CD14-positive monocyte (primary cell): ENCODE measurements at regions not wholly inside any gene's neighbourhood (a gene's known extent, or its start where the extent isn't known, plus 50 kb on each side); places are given as distances from the start of the nearest gene placed in this dataset.

ENCODE experiments used
- DNase-seq, 3 donors: peaks; one replicate each; pipeline ENCODE4 v3.0.0-alpha.2; 2011 to 2022
- H2AFZ ChIP-seq: 2 replicates; pipeline ENCODE4 v1.6.0; 2012; ENCODE audit warnings: mild to moderate bottlenecking, low read depth, low read length, inconsistent platforms; ENCODE audit not compliant: insufficient read depth, poor library complexity, severe bottlenecking
- H3K27ac ChIP-seq, 2 donors: 1 replicate in 1 of 2; 2 replicates in 1 of 2; pipeline ENCODE4 v1.5.1; 2012 to 2013; ENCODE audit warnings: low read length in 2 of 2, control low read depth in 1 of 2, inconsistent platforms in 1 of 2, low read depth in 1 of 2, mild to moderate bottlenecking in 1 of 2
- H3K27me3 ChIP-seq, 2 donors: one replicate each; pipeline versions ENCODE4 v1.6.0 to v1.6.1; 2011 to 2013; ENCODE audit warnings: low read length in 2 of 2; ENCODE audit not compliant: control insufficient read depth in 2 of 2, insufficient read depth in 2 of 2
- H3K36me3 ChIP-seq, 2 donors: replicated peaks in 1 of 2; 1 replicate in 1 of 2; 2 replicates in 1 of 2; pipeline versions ENCODE4 v1.5.1 to v1.6.1; 2012 to 2013; ENCODE audit warnings: low read length in 2 of 2, control low read depth in 1 of 2, inconsistent platforms in 1 of 2, mild to moderate bottlenecking in 1 of 2; ENCODE audit not compliant: insufficient read depth in 2 of 2, control insufficient read depth in 1 of 2
- H3K4me1 ChIP-seq, 2 donors: 1 replicate in 1 of 2; 2 replicates in 1 of 2; pipeline versions ENCODE4 v1.5.1 to v1.6.1; 2012 to 2013; ENCODE audit warnings: low read length in 2 of 2, control low read depth in 1 of 2, inconsistent platforms in 1 of 2, mild to moderate bottlenecking in 1 of 2, moderate library complexity in 1 of 2; ENCODE audit not compliant: insufficient read depth in 2 of 2, control insufficient read depth in 1 of 2
- H3K4me2 ChIP-seq: replicated peaks from 2 replicates; pipeline ENCODE3; 2012; ENCODE audit warnings: low read length, moderate library complexity, mild to moderate bottlenecking; ENCODE audit not compliant: poor library complexity, severe bottlenecking; ENCODE audit errors: extremely low read depth
- H3K4me3 ChIP-seq, 3 experiments: fragments of 200-600 bp in 1 of 3; sonication (generic) in 1 of 3; replicated peaks in 1 of 3; 1 replicate in 2 of 3; 2 replicates in 1 of 3; pipeline ENCODE4 v1.5.1; 2011 to 2013; ENCODE audit warnings: low read length in 3 of 3, mild to moderate bottlenecking in 3 of 3, control low read depth in 2 of 3, low read depth in 2 of 3, inconsistent platforms in 1 of 3, moderate library complexity in 1 of 3
- H3K79me2 ChIP-seq: 2 replicates; pipeline ENCODE4 v1.6.0; 2012; ENCODE audit warnings: mild to moderate bottlenecking, control low read depth, inconsistent platforms, low read length, moderate library complexity; ENCODE audit not compliant: insufficient read depth
- H3K9ac ChIP-seq: 2 replicates; pipeline ENCODE4 v1.6.0; 2017; ENCODE audit warnings: low read length, mild to moderate bottlenecking; ENCODE audit not compliant: insufficient read depth, poor library complexity, severe bottlenecking
- H3K9me3 ChIP-seq, 2 donors: replicated peaks in 1 of 2; 1 replicate in 1 of 2; 2 replicates in 1 of 2; pipeline versions ENCODE4 v1.5.1 to v1.6.1; 2012 to 2013; ENCODE audit warnings: low read length in 2 of 2, control low read depth in 1 of 2; ENCODE audit not compliant: control insufficient read depth in 1 of 2, insufficient read depth in 1 of 2
- H4K20me1 ChIP-seq: 2 replicates; pipeline ENCODE4 v1.6.0; 2012; ENCODE audit warnings: mild to moderate bottlenecking, low read length, control low read depth, moderate library complexity; ENCODE audit not compliant: insufficient read depth
- H3K27ac Mint-ChIP-seq, 7 donors: one replicate each; pipeline ENCODE4 v1.8.0; 2020; ENCODE audit warnings: mild to moderate bottlenecking in 7 of 7, mixed read lengths in 7 of 7, moderate library complexity in 6 of 7, inconsistent platforms in 2 of 7
- H3K27me3 Mint-ChIP-seq, 3 donors: one replicate each; pipeline ENCODE4 v1.8.0; 2021 to 2022; ENCODE audit warnings: low read depth in 3 of 3, mild to moderate bottlenecking in 3 of 3, mixed read lengths in 3 of 3, moderate library complexity in 3 of 3, inconsistent platforms in 1 of 3
- H3K36me3 Mint-ChIP-seq, 2 donors: one replicate each; pipeline ENCODE4 v1.8.0; 2020; ENCODE audit warnings: mixed read lengths in 2 of 2, inconsistent platforms in 1 of 2, mild to moderate bottlenecking in 1 of 2
- H3K4me1 Mint-ChIP-seq: one replicate; pipeline ENCODE4 v1.8.0; 2020; ENCODE audit warnings: mild to moderate bottlenecking, mixed read lengths
- H3K4me3 Mint-ChIP-seq, 2 donors: one replicate each; pipeline ENCODE4 v1.8.0; 2020; ENCODE audit warnings: mild to moderate bottlenecking in 2 of 2, mixed read lengths in 2 of 2, moderate library complexity in 1 of 2
- H3K9me3 Mint-ChIP-seq, 7 donors: one replicate each; pipeline ENCODE4 v1.8.0; 2020 to 2022; ENCODE audit warnings: mixed read lengths in 7 of 7, mild to moderate bottlenecking in 6 of 7, moderate library complexity in 6 of 7, inconsistent platforms in 2 of 7
- WGBS: methylation state at CpG from one replicate; pipeline ENCODE4 v1.1.5; 2013; ENCODE audit warnings: missing lambda C conversion rate; ENCODE audit not compliant: insufficient coverage; 5-methylcytosine and 5-hydroxymethylcytosine counted together
- intact Hi-C, 2 donors: fragments of 100-400 bp; cut with micrococcal nuclease; formaldehyde crosslinking; loops; one replicate each; pipeline versions ENCODE4 v1.15.0 to v1.15.1; 2023
- TF ChIP-seq, protein P1 (sequence below): fragments of 200-600 bp; IDR thresholded peaks from one replicate; pipeline ENCODE4 v1.8.0; 2022; ENCODE audit warnings: antibody characterized with exemption, mild to moderate bottlenecking

GRCh38 chr4:25485104-25485503, 108.0 kb downstream of the ANAPC4 start:
- Histone ChIP-seq H3K27me3 (no peaks in the 10 kb centered on the region), H3K79me2 (no peaks in the 10 kb centered on the region), H3K4me1 (no peaks in the 10 kb centered on the region), H3K9me3 (peaks cover 4 to 11% of the 10 kb centered on the region in 2 donors), H3K4me3 (no peak overlapping the region), H2AFZ (no peak overlapping the region), H3K27ac (no peak overlapping the region), H3K4me2 (no peak overlapping the region), H4K20me1 (no peaks in the 10 kb centered on the region), H3K36me3 (no peaks in the 10 kb centered on the region), H3K9ac (no peak overlapping the region)
- Mint-ChIP-seq H3K4me3 (no peak overlapping the region), H3K9me3 (peaks cover 6 to 22% (median 13%) of the 10 kb centered on the region in 7 donors), H3K27ac (no peak overlapping the region), H3K36me3 (no peaks in the 10 kb centered on the region), H3K27me3 (peaks cover 0 to 4% (median 3%) of the 10 kb centered on the region in 3 donors), H3K4me1 (no peaks in the 10 kb centered on the region)
- DNase-seq, result no peak
- 25% methylated on average over 1 of the region's 6 CpGs for WGBS
- TF ChIP-seq, protein P1, sequence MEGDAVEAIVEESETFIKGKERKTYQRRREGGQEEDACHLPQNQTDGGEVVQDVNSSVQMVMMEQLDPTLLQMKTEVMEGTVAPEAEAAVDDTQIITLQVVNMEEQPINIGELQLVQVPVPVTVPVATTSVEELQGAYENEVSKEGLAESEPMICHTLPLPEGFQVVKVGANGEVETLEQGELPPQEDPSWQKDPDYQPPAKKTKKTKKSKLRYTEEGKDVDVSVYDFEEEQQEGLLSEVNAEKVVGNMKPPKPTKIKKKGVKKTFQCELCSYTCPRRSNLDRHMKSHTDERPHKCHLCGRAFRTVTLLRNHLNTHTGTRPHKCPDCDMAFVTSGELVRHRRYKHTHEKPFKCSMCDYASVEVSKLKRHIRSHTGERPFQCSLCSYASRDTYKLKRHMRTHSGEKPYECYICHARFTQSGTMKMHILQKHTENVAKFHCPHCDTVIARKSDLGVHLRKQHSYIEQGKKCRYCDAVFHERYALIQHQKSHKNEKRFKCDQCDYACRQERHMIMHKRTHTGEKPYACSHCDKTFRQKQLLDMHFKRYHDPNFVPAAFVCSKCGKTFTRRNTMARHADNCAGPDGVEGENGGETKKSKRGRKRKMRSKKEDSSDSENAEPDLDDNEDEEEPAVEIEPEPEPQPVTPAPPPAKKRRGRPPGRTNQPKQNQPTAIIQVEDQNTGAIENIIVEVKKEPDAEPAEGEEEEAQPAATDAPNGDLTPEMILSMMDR, result no peak
- intact Hi-C loops, result no loop called here

DNA sequence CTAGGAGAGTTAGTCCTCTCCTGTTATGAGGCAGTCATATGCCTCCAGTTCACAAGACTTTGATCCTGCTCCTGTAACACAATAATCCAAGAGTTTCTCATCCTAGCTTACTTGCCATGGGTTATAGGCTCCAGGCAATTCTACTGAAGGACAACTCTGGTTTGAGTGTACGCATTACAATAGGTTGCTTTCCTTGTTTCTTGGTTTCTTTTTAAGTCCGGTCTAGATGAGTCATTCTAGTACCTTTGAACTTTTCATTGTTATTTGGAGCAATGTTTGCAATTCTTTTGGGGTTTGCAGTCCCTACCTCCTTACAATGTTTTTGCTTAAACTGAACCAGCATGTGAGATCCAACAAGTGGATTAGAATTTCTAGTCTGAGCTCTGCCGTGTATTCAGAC, 109.1 kb downstream of the ANAPC4 start:
- Histone ChIP-seq H2AFZ (no peak overlapping the region), H3K9me3 (peaks cover 4 to 13% of the 10 kb centered on the region in 2 donors), H3K27ac (no peak overlapping the region), H3K27me3 (no peaks in the 10 kb centered on the region), H3K36me3 (no peaks in the 10 kb centered on the region), H3K79me2 (no peaks in the 10 kb centered on the region), H3K4me1 (no peaks in the 10 kb centered on the region), H3K4me2 (no peak overlapping the region), H3K4me3 (no peak overlapping the region), H4K20me1 (no peaks in the 10 kb centered on the region), H3K9ac (no peak overlapping the region)
- TF ChIP-seq, protein P1, result no peak
- no peak for DNase-seq
- Mint-ChIP-seq H3K36me3 (no peaks in the 10 kb centered on the region), H3K4me3 (no peak overlapping the region), H3K4me1 (no peaks in the 10 kb centered on the region), H3K27ac (no peak overlapping the region), H3K9me3 (peaks cover 6 to 22% (median 13%) of the 10 kb centered on the region in 7 donors), H3K27me3 (peaks cover 0 to 4% (median 3%) of the 10 kb centered on the region in 3 donors)
- 83% methylated on average over 1 of the region's 3 CpGs for WGBS
- intact Hi-C loops, result no loop called here
